OCI-M2 (cell line): ENCODE measurements at regions not wholly inside any gene's neighbourhood (a gene's known extent, or its start where the extent isn't known, plus 50 kb on each side); places are given as distances from the start of the nearest gene placed in this dataset.

Experiments
- DNase-seq: peaks from one replicate; lab custom pipeline; 2025; ENCODE audit not compliant: unreplicated experiment; lab: John Stamatoyannopoulos, UW

GRCh38 chr11:28520291-28520690, 412.1 kb downstream of the METTL15 start:
- no peak for DNase-seq

- DNase-seq = no peak
These were observed 410.6 kb downstream of the METTL15 start for GRCh38 chr11:28518825-28519224.

GRCh38 chr11:28517621-28518020, 409.4 kb downstream of the METTL15 start:
- DNase-seq = no peak

GRCh38 chr11:28514391-28514790, 406.2 kb downstream of the METTL15 start:
- DNase-seq = no peak

- DNase-seq = no peak
These were observed 404.1 kb downstream of the METTL15 start for GRCh38 chr11:28512143-28512756.

- no peak for DNase-seq
These were observed 397.0 kb downstream of the METTL15 start for GRCh38 chr11:28505232-28505631.

GRCh38 chr11:28504555-28505110, 396.4 kb downstream of the METTL15 start:
- DNase-seq = no peak

- DNase-seq = no peak
These were observed 387.1 kb downstream of the METTL15 start for GRCh38 chr11:28495333-28495732.

- no peak for DNase-seq
These were observed 383.2 kb downstream of the METTL15 start for GRCh38 chr11:28491431-28491830.

GRCh38 chr11:28490773-28491382, 382.7 kb downstream of the METTL15 start:
- no peak for DNase-seq

- DNase-seq = no peak
These were observed 380.1 kb downstream of the METTL15 start for GRCh38 chr11:28488336-28488735.

- DNase-seq = no peak
These were observed 375.1 kb downstream of the METTL15 start for GRCh38 chr11:28483072-28483867.

- DNase-seq = no peak
These were observed 374.5 kb downstream of the METTL15 start for GRCh38 chr11:28482666-28483065.

- DNase-seq = no peak
These were observed 373.7 kb downstream of the METTL15 start for GRCh38 chr11:28481616-28482480.

GRCh38 chr11:28480406-28480805, 372.2 kb downstream of the METTL15 start:
- DNase-seq = no peak

- DNase-seq = no peak
These were observed 368.7 kb downstream of the METTL15 start for GRCh38 chr11:28476864-28477263.

- DNase-seq = no peak
These were observed 367.9 kb downstream of the METTL15 start for GRCh38 chr11:28476049-28476448.

- DNase-seq = no peak
These were observed 364.7 kb downstream of the METTL15 start for GRCh38 chr11:28472904-28473303.

GRCh38 chr11:28471537-28471936, 363.3 kb downstream of the METTL15 start:
- no peak for DNase-seq

- no peak for DNase-seq
These were observed 362.0 kb downstream of the METTL15 start for GRCh38 chr11:28470180-28470579.

- no peak for DNase-seq
These were observed 358.3 kb downstream of the METTL15 start for GRCh38 chr11:28466506-28466905.
